MG63 (cell line): ENCODE measurements at regions not wholly inside any gene's neighbourhood (a gene's known extent, or its start where the extent isn't known, plus 50 kb on each side); places are given as distances from the start of the nearest gene placed in this dataset.

Experiments used
- DNase-seq: peaks from one replicate; pipeline ENCODE4 v3.0.0-alpha.2; 2020
- H3K27me3 ChIP-seq: fragments of 250-450 bp; sonication (Bioruptor Pico); 2 replicates; pipeline ENCODE4 v1.5.1; 2020; ENCODE audit warnings: mild to moderate bottlenecking, moderate library complexity
- H3K36me3 ChIP-seq: fragments of 250-450 bp; sonication (Bioruptor Pico); 2 replicates; pipeline ENCODE4 v1.5.1; 2020; ENCODE audit warnings: mild to moderate bottlenecking, moderate library complexity
- H3K4me3 ChIP-seq: fragments of 250-450 bp; sonication (Bioruptor Pico); 2 replicates; pipeline ENCODE4 v1.5.1; 2020; ENCODE audit warnings: mild to moderate bottlenecking, moderate library complexity
- H3K9me3 ChIP-seq: fragments of 250-450 bp; sonication (Bioruptor Pico); 2 replicates; pipeline ENCODE4 v1.5.1; 2020; ENCODE audit warnings: mild to moderate bottlenecking, moderate library complexity

- DNase-seq, result no peak
- no peaks in the 10 kb centered on the region for H3K36me3 ChIP-seq
- H3K9me3 ChIP-seq, result no peaks in the 10 kb centered on the region
- H3K4me3 ChIP-seq, result no peak overlapping the region
- no peaks in the 10 kb centered on the region; the same call in 1 of the 2 replicates for H3K27me3 ChIP-seq
Observed at GRCh38 chr16:8260140-8260539, 330.2 kb downstream of the TMEM114 start.

GRCh38 chr16:8258523-8258922, 331.8 kb downstream of the TMEM114 start:
- DNase-seq, result no peak
- H3K27me3 ChIP-seq, result no peaks in the 10 kb centered on the region; the same call in 1 of the 2 replicates

GRCh38 chr16:8257561-8257960, 332.8 kb downstream of the TMEM114 start:
- Histone ChIP-seq H3K4me3 (no peak overlapping the region), H3K9me3 (no peaks in the 10 kb centered on the region), H3K36me3 (no peaks in the 10 kb centered on the region), H3K27me3 (no peaks in the 10 kb centered on the region; the same call in 1 of the 2 replicates)
- no peak for DNase-seq

More at GRCh38 chr16:8258523-8258922, 331.8 kb downstream of the TMEM114 start:
- Histone ChIP-seq H3K4me3 (no peak overlapping the region), H3K36me3 (no peaks in the 10 kb centered on the region), H3K9me3 (no peaks in the 10 kb centered on the region)

GRCh38 chr16:8254405-8254804, 335.9 kb downstream of the TMEM114 start:
- H3K9me3 ChIP-seq, result no peaks in the 10 kb centered on the region
- no peaks in the 10 kb centered on the region for H3K27me3 ChIP-seq
- no peaks in the 10 kb centered on the region for H3K36me3 ChIP-seq
- no peak overlapping the region for H3K4me3 ChIP-seq
- no peak for DNase-seq

- Histone ChIP-seq H3K36me3 (no peaks in the 10 kb centered on the region), H3K9me3 (no peaks in the 10 kb centered on the region), H3K4me3 (no peak overlapping the region), H3K27me3 (no peaks in the 10 kb centered on the region)
- DNase-seq, result no peak
Observed at GRCh38 chr16:8253718-8254117, 336.6 kb downstream of the TMEM114 start.

- H3K4me3 ChIP-seq, result no peak overlapping the region
- no peaks in the 10 kb centered on the region for H3K9me3 ChIP-seq
- no peaks in the 10 kb centered on the region for H3K27me3 ChIP-seq
- DNase-seq, result no peak
- no peaks in the 10 kb centered on the region for H3K36me3 ChIP-seq
Observed at GRCh38 chr16:8251727-8252126, 338.6 kb downstream of the TMEM114 start.

- DNase-seq, result no peak
- no peak overlapping the region for H3K4me3 ChIP-seq
- no peaks in the 10 kb centered on the region for H3K27me3 ChIP-seq
- no peaks in the 10 kb centered on the region for H3K9me3 ChIP-seq
- no peaks in the 10 kb centered on the region for H3K36me3 ChIP-seq
Observed at GRCh38 chr16:8251298-8251697, 339.0 kb downstream of the TMEM114 start.

GRCh38 chr16:8247993-8248392, 342.3 kb downstream of the TMEM114 start:
- H3K9me3 ChIP-seq, result no peaks in the 10 kb centered on the region
- DNase-seq, result no peak
- no peaks in the 10 kb centered on the region for H3K36me3 ChIP-seq
- no peak overlapping the region for H3K4me3 ChIP-seq
- no peaks in the 10 kb centered on the region; the same call in 1 of the 2 replicates for H3K27me3 ChIP-seq

GRCh38 chr16:8243981-8244380, 346.3 kb downstream of the TMEM114 start:
- no peaks in the 10 kb centered on the region for H3K36me3 ChIP-seq
- peaks cover 4% of the 10 kb centered on the region; the same call in 1 of the 2 replicates for H3K27me3 ChIP-seq
- no peaks in the 10 kb centered on the region for H3K9me3 ChIP-seq
- no peak overlapping the region for H3K4me3 ChIP-seq
- no peak for DNase-seq

- H3K27me3 ChIP-seq, result peaks cover 6% of the 10 kb centered on the region; the same call in 1 of the 2 replicates
Observed at GRCh38 chr16:8241408-8241807, 348.9 kb downstream of the TMEM114 start.

GRCh38 chr16:8239443-8239842, 350.9 kb downstream of the TMEM114 start:
- H3K36me3 ChIP-seq, result no peaks in the 10 kb centered on the region
- no peak for DNase-seq
- H3K4me3 ChIP-seq, result no peak overlapping the region
- peaks cover 6% of the 10 kb centered on the region; the same call in 1 of the 2 replicates for H3K27me3 ChIP-seq
- H3K9me3 ChIP-seq, result no peaks in the 10 kb centered on the region

More at GRCh38 chr16:8241408-8241807, 348.9 kb downstream of the TMEM114 start:
- H3K4me3 ChIP-seq, result no peak overlapping the region
- no peaks in the 10 kb centered on the region for H3K9me3 ChIP-seq
- no peaks in the 10 kb centered on the region for H3K36me3 ChIP-seq
- DNase-seq, result no peak

- Histone ChIP-seq H3K36me3 (no peaks in the 10 kb centered on the region), H3K27me3 (peaks cover 6% of the 10 kb centered on the region; the same call in 1 of the 2 replicates), H3K4me3 (no peak overlapping the region), H3K9me3 (no peaks in the 10 kb centered on the region)
- no peak for DNase-seq
Observed at GRCh38 chr16:8237452-8237851, 352.9 kb downstream of the TMEM114 start.

- H3K36me3 ChIP-seq, result no peaks in the 10 kb centered on the region
- no peaks in the 10 kb centered on the region for H3K9me3 ChIP-seq
- H3K4me3 ChIP-seq, result no peak overlapping the region
- H3K27me3 ChIP-seq, result peaks cover 6% of the 10 kb centered on the region; the same call in 1 of the 2 replicates
- DNase-seq, result no peak
Observed at GRCh38 chr16:8236816-8237215, 353.5 kb downstream of the TMEM114 start.

- DNase-seq, result no peak
- no peaks in the 10 kb centered on the region for H3K9me3 ChIP-seq
- H3K27me3 ChIP-seq, result no peaks in the 10 kb centered on the region
- H3K36me3 ChIP-seq, result no peaks in the 10 kb centered on the region
- no peak overlapping the region for H3K4me3 ChIP-seq
Observed at GRCh38 chr16:8230497-8230896, 359.8 kb downstream of the TMEM114 start.

GRCh38 chr16:8229011-8229520, 361.2 kb downstream of the TMEM114 start:
- no peak overlapping the region for H3K4me3 ChIP-seq
- H3K36me3 ChIP-seq, result no peaks in the 10 kb centered on the region
- no peaks in the 10 kb centered on the region for H3K27me3 ChIP-seq
- no peaks in the 10 kb centered on the region for H3K9me3 ChIP-seq
- DNase-seq, result no peak

GRCh38 chr16:8217201-8217600, 373.1 kb downstream of the TMEM114 start:
- no peak overlapping the region for H3K4me3 ChIP-seq
- H3K9me3 ChIP-seq, result no peaks in the 10 kb centered on the region
- H3K27me3 ChIP-seq, result 0 out of 2 replicates have a peak, but pooled peaks cover 3% of the 10 kb centered on the region
- H3K36me3 ChIP-seq, result no peaks in the 10 kb centered on the region
- no peak for DNase-seq

GRCh38 chr16:8204769-8205168, 385.5 kb downstream of the TMEM114 start:
- DNase-seq, result no peak
- H3K36me3 ChIP-seq, result no peaks in the 10 kb centered on the region
- no peaks in the 10 kb centered on the region for H3K27me3 ChIP-seq
- H3K4me3 ChIP-seq, result no peak overlapping the region
- H3K9me3 ChIP-seq, result no peaks in the 10 kb centered on the region

- H3K36me3 ChIP-seq, result no peaks in the 10 kb centered on the region
- H3K9me3 ChIP-seq, result no peaks in the 10 kb centered on the region
- no peaks in the 10 kb centered on the region for H3K27me3 ChIP-seq
- no peak for DNase-seq
- no peak overlapping the region for H3K4me3 ChIP-seq
Observed at GRCh38 chr16:8204096-8204495, 386.2 kb downstream of the TMEM114 start.
